Loucy (cell line): ENCODE measurements at regions not wholly inside any gene's neighbourhood (a gene's known extent, or its start where the extent isn't known, plus 50 kb on each side); places are given as distances from the start of the nearest gene placed in this dataset.

Experiments
- CTCF ChIP-seq: fragments of 200-600 bp; sonication (generic); conservative IDR thresholded peaks from 2 replicates; pipeline ENCODE4 v1.5.1; 2014; ENCODE audit warnings: mild to moderate bottlenecking, antibody characterized with exemption, low read length
- EZH2phosphoT487 ChIP-seq: fragments of 200-600 bp; IDR thresholded peaks from 2 replicates; pipeline ENCODE4 v1.6.1; 2018; ENCODE audit warnings: antibody characterized with exemption, mild to moderate bottlenecking, moderate library complexity, borderline replicate concordance

- TF ChIP-seq CTCF (no peak), EZH2phosphoT487 (no peak)
Measured at GRCh38 chr20:41888434-41888833, 270.3 kb upstream of the CHD6 start.
